NCI-H345 (cell line): ENCODE measurements at regions not wholly inside any gene's neighbourhood (a gene's known extent, or its start where the extent isn't known, plus 50 kb on each side); places are given as distances from the start of the nearest gene placed in this dataset.
"Not testable (repeated sequence)": the region's sequence is repeated elsewhere in the genome, so short reads cannot be mapped to it uniquely, and the experiment has no call there.

Experiments used
- DNase-seq: peaks from one replicate; lab custom pipeline; 2025; lab: John Stamatoyannopoulos, UW

DNA sequence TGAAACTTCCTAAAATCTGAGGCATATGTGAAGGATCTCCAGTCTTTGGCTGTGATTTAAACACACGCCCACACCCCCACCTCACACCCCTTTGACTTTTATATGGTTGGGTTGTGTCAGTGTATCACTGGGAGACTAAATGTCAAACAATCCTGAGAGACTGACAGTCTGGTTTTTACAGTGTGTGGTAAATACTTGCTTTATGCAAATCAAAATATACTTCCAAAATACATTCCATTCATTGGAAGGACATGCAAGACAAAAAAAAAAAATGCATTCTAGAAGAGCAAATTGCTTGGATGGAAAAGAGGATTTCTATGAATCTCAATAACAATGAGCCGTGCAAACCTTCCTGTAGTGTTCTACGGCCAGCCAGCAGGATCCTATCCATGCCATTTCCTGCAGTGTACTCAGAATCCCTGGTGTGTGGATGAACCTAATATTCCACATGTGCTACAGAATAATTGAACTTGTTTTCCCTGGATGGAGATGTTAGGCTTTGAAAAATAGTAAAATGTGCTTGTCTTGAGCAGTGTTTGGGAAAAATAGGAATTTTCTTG lies 602.1 kb upstream of the GOT2 start:
- no peak for DNase-seq

DNA sequence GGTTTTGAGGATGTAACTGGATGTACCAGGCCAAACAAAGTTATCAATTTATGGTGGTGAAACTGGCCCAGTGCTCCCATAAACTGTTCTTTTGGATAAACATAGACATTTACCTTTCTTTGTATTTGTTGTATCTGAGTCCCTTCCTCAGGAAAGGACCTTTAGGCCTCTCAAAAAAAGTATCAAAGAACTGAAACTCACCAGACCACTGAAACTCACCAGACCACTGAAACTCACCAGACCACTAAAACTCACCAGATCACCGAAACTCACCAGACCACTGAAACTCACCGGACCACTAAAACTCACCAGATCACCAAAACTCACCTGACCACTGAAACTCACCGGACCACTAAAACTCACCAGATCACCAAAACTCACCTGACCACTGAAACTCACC lies 597.6 kb upstream of the GOT2 start:
- DNase-seq = not testable (repeated sequence)

DNA sequence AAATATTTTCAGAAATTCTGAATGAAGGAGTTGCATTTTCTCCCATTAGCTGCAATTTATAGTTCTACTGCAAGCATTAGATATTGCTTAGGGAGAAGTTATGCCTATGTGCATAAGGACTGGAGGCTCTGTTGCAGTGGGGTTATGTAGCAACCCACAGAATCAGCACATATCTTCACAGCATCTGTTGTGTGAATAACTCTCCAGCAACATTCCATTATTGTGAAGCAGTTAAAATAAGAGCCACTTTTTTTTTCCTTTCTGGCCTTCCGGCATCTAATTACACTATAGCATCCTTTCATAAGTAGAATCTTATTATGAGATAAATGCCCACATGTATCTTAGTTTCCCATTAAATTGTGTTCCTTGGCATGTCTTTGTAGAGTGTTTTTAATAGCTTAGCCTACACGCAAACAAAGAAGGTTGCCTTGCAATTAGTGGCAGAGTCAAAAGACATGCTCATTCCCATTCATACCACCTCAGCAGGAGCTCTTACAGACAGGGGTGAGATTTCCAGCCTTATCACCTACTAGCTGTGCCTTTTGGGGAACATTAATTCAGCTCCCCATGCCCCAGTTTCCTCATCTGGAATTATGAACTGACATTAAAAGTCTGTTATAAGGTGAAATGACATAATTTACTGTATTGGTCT lies 596.0 kb upstream of the GOT2 start:
- DNase-seq = no peak

DNA sequence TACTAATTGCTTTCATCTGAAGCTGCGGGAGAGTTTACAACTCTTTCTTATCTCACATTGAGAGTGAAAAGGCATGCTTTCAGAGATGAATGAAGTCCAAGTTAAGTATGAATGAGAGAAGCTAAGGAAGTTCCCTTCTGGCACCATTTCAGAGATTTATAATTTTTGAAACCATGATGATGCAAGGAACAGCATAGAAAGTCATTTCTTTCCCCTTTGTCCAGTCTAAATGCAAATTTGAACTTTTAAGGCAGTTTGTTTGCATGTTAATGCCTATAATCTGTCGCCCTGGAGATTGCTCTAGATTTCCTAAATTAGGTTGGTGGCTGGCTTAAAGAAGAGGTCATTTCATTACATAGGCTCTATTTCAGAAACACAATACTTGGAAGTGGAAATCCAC lies 594.8 kb upstream of the GOT2 start:
- no peak for DNase-seq

DNA sequence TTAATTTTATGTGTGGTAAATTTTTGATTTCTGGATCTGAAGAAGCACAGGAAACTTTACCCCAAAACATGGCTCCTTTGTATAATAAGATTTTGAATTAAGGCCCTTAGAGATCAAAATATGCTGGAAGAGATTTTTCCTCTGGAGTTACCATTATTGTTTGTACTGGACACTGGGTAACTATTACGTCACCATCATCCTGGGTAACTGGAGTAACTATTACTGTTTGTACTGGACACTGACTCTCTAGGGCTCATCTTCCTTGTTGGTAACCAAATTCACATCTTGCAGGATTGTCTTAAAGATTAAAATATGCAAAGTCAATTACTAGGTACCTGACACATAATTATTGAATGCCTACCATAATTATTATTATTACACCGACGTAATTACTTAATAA lies 593.8 kb upstream of the GOT2 start:
- DNase-seq = no peak

DNA sequence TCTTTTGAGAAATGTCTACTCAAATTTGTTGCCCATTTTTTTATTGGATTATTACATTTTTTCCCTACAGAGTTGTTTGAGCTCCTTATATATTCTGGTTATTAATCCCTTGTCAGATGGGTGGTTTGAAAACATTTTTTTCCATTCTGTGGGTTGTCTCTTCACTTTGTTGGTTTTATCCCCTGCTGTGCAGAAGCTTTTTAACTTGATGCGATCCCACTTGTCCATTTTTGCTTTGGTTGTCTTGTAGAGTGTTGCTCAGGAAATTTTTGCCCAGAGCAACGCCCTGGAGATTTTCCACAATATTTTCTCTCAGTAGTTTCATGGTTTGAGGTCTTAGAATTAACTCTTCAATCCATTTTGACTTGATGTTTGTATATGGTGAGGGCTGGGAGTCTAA lies 592.8 kb upstream of the GOT2 start:
- DNase-seq = no peak

DNA sequence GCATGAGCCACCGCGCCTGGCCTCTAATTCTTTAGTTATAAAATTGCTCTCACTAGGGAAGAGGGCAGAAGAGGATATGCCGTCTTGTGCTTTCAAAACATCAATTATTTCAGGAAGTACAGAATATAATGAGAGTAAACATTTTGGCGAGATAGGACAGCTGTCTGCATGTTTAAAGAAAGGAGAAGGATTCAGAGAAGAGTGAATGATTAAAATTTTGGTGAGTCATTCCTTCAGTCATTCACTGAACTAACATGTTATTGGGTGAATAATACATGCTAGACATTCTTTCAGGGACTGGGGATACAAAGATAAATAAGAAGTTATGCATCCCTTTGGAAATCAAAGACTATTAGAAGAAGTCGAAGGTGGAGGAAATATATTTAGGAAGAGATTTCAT lies 590.3 kb upstream of the GOT2 start:
- no peak for DNase-seq

DNA sequence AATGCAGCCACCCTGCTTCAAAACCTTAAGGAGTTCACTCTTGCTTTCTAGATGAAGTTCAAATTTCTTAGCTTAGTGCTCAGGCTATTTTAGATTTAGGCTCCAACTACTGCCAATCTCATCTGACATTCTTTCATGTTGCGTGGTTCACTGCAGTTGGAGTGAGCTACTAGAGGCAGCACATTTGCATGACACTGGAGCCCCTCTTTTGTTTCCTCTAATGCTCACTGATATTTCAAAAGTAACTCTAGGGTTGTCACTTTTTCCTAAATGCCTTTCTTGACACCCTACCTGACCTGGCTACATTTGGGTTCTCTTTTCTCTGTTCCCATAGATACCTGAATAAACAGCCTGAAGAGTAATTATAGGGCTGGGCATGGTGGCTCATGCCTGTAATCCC lies 586.5 kb upstream of the GOT2 start:
- no peak for DNase-seq

DNA sequence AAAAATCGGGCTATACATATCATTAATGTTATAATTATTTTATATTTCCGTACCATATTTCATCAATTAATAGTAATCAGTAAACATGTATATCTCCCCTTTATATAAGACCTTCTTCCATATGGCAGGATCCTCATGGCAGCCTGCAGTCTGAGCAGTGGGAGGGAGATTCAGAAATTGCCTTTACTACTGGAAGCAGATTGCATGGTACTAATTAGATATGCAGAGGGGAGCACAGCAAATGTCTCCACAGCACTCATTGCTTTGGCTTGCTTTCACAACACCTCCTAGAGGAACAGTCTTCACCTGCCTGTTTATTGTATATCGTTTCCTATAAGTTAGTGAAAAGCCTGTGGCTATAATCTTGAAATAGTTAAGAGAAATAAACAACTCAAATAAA lies 585.8 kb upstream of the GOT2 start:
- no peak for DNase-seq

DNA sequence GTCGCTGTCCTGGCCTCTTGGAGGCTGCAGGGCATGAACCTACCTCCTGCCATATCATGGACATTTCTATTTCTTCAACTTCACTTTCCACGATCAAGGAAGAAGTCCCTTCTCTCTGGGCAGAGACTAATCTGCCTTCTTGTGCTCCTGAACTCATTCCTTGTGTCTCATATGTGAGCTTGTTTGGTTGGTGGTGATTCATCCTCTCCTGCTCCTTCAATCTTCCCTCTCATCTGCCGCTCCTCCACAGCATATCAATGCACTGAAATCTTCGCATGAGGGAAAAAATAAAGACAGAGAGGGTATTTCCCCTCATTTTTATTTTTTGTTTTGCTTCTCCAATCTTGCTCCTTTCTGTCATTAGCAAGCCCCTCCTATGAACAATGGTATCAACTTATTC lies 571.7 kb upstream of the GOT2 start:
- no peak for DNase-seq

DNA sequence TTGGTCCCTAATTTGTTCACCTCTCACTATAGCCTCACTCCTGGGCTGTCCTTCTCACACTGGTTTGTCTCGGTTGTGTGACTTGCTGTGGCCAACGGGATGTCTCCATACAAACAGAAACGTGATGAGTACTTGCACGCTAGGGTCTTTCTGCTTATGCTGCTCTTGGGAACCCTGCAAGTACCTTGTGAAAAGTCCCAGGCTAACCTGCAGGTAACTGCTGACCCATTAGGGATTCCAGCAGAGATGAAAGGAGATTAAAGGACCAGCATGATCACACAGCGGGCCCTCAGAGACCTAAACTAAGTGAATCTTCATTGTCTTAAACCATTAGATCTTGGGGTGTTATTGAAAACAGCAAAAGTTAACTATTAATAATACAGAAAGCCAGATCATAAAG lies 562.8 kb upstream of the GOT2 start:
- DNase-seq = no peak

DNA sequence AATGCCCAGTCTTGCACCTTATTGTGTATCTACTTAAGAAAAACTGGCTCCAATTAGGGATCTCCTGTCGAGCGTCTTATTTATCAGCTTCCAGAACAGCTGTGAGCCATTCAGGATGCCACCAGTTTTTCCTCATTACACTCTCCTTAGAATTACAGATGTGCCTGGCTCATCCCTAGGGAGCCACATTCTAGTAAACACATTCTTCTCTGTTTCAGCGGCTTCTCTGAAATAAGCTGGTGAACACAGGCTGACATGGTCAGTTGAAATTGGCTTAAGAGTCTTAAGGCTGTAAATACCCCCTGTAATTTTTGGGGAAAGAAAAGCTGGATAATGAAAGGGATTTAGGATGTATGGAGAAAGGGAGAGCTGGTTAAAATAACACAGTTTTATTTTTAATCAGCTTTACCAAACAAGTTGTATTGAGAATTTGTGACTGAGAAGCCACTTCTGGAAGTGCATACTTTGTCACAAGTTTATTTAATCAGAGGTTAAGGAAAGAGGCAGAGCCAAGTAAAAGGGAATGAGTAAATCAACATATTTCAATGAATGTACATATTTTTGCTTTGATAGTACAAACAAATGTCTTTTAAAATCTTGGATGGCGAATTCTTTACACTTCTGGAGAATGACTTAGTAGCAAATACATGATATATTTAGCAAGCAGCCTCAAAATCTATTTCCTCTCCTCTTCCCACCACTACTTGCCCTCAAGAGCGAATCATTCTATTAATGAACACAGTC lies 562.0 kb upstream of the GOT2 start:
- DNase-seq = no peak

DNA sequence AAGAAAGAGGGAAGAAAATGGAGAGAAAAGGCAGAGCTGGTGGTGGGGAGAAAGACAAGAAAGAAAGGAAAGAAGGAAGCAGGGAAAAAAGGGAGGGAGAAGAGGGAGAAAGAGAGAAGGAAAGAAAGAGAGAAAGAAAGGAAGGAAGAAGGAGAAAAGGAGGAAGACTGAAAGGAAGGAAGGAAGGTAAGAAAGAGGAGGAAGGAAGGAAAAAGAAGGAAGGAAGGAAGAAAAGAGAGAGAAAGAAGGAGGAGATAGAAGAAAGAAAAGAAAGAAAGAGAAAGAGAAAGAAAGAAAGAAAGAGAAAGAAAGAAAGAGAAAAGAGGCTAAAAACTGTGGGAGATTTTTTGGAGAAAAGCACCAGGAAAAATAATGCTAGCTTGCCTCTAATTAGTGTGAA lies 561.4 kb upstream of the GOT2 start:
- no peak for DNase-seq

DNA sequence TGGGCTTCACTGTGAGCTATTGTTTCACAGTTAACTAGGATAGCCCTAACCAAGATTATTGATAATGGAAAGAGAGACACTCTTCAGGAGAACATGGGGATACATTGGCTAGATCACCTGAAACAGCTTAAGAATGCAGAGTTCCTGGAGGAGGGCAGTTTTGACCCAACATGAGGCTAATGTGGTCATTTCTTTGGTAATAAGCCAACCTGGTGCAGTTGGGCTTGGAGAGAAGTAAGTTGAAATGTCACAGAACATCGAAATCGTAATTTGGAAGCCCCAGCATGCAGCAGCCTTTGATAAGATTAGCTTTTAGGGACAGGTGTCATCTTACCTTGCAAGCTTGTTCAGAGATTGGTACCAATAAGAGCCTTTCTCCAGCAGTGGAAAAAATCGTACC lies 556.6 kb upstream of the GOT2 start:
- DNase-seq = no peak

DNA sequence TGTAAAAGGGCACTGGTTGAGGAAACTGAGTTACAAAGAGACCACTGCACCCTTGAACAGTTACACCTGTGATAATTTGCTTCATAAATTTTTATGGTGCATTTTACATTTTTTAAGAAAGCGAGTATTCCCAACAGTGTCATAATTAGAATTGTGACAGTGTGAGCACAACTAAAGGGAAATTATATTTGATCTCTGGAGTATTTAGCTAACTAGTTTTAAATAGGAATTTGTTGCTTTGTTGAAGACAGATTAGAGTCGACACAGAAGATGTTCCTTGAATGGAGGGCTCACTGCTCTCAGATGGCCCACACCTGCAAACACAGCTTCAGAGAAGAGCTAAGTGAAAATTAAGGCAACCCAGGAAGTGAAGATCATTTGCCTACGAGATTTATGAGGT lies 555.0 kb upstream of the GOT2 start:
- no peak for DNase-seq

DNA sequence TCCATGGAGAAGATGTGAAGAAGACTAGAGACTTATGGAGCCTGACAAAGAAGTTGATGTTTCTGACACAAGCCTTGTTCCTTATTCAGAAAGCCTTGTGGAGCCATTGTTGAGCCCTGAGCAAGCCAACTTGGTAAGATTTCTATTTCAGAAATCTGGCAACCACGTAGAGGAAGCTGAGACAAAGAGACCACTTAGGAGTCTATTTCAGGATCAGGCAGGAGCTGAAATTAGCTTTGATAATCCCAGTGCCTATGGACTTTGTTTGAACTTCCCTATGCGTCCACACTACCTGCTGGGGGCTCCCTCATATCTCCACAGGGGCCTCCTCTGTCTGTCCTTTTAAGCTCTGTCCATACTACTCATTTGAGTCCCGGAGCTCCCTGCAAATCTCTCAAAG lies 540.0 kb upstream of the GOT2 start:
- no peak for DNase-seq

DNA sequence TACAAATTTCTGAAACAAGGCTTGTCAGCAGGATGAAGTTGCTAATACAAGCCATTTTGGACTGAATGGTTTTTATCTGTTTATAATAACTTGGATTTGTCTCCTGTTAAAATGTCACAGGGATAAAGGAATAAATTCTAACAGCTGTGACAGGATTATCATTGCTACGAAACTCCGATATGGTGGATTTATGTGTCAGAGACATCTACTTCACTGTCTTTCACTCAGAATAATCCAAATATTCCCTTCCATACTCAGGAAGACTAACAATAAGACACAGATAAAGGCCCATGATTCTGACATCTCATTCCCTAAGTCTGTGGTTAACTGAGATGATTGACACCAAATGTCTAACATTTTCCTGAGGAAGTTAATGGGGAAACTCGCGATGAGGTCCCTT lies 529.8 kb upstream of the GOT2 start:
- DNase-seq = no peak

DNA sequence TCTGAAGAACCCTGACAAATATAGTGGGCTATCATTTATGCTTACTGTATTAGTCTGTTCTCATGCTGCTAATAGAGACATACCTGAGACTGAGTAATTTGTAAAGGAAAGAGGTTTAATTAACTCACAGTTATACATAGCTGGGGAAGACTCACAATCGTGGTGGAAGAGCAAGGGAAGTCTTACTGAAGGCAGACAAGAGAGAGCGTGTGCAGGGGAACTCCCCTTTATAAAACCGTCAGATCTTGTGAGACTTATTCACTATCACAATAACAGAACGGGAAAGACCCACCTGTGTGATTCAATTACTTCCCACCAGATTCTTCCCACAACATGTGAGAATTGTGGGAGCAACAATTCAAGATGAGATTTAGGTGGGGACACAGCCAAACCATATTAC lies 526.8 kb upstream of the GOT2 start:
- DNase-seq = no peak

DNA sequence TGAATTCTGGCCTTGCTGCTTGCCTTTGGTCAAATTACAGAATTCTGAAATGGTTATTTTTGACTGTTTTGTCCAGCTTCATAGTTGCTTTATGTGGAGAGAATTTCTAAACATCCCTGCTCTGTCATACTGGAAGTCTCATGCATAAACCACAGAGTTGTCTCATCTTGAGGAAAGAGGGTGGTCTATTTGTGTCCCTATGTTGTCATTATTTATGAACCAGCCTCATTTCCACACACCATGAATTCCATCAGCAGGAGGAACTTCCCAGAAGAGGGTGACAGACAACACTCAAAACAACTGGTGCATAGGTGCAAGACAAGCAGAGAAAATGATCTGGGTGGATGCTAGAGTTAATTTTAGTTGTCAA lies 525.8 kb upstream of the GOT2 start:
- no peak for DNase-seq

DNA sequence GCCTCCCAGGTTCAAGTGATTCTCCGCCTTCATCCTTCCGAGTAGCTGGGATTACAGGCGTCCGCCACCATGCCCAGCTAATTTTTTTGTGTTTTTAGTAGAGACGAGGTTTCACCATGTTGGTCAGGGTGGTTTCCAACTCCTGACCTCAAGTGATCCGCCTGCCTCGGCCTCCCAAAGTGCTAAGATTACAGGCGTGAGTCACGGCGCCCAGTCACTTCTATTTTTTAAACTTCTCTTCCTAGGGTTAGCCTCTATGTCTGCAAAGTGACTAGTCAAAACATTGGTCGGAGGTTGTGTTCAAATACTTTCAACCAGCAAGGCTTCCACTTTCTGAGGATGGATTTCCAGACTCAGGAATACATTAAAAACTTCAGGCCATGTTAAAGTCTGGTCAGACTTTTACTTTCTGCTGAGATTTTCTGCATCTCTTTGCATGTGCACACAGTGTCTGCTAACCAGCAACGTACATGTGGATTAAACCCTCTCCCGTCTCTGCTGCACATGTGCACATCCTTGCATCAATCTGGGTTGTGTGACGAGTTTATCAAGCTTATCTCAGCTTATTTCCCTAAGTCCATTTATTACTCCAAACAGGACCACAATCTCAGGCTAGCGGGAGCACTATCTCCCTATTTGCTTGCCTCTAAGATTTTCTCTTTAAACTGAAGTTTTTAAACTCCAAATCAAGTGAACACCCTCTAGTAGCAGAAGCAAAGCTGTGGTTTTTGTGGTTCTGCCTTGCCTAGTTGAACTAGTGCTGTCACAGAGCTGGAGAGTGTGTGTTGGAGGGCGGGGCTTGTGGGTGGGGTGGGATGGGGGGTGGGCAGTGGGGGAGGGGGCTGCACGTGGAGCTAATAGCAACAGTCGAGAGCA lies 525.2 kb upstream of the GOT2 start:
- DNase-seq = no peak

DNA sequence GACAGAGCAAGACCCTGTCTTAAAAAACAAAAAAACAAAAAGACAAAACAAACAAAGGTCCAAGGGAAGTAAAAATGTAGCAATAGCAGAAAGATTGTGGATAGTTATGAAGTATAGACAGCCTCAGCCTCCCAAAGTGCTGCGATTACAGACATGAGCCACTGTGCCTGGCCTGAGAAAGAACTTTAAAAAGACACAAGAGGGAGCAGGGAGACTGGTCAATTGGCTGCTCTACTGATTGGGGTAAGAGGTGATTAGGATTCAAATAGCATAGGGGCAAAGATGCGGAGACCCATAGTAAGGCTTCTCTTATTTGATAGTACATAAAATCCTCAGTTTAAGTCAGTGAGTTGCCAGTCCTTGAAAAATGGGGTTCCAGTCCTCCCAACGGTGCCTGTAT lies 518.2 kb upstream of the GOT2 start:
- DNase-seq = no peak

DNA sequence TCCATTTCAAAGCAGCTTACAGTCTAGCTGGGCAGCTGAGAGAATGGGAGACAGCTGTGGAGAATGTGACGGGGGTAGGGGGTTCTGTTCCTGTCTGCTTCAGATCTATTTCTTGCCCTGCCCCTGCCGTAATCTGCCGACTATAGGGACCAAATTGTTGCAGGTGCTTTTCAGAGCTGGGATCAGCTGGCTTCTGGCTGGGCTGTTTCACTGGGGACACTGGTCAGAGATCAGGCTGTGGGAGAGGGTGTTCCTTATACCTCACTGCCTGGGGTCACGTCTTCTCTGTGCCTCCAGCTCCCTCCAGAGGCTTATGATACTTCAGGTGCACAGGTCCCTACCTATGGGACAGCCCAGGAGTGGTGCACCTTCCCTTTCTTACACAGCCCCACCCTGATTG lies 514.9 kb upstream of the GOT2 start:
- DNase-seq = no peak

DNA sequence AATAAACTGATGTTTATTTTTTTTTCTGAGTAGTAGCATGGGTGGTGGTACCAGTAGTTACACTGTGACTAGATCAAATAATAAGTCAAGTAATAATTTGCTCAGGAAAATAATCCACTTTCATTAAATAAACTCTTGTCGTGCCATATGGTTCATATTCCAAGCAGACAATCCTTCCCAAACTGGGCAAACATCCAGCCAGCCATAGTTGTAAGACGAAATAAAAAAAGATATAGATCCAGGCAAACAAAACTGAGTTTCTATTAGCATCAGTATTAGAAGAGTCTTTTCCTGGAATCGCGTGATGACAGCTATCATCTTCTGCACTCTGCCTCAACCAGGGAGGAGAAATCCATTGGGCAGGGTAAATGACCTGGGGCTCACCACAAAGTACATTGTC lies 508.4 kb upstream of the GOT2 start:
- no peak for DNase-seq
